ENCODE measurements at regions not wholly inside any gene's neighbourhood (a gene's known extent, or its start where the extent isn't known, plus 50 kb on each side); places are given as distances from the start of the nearest gene placed in this dataset.

DNA sequence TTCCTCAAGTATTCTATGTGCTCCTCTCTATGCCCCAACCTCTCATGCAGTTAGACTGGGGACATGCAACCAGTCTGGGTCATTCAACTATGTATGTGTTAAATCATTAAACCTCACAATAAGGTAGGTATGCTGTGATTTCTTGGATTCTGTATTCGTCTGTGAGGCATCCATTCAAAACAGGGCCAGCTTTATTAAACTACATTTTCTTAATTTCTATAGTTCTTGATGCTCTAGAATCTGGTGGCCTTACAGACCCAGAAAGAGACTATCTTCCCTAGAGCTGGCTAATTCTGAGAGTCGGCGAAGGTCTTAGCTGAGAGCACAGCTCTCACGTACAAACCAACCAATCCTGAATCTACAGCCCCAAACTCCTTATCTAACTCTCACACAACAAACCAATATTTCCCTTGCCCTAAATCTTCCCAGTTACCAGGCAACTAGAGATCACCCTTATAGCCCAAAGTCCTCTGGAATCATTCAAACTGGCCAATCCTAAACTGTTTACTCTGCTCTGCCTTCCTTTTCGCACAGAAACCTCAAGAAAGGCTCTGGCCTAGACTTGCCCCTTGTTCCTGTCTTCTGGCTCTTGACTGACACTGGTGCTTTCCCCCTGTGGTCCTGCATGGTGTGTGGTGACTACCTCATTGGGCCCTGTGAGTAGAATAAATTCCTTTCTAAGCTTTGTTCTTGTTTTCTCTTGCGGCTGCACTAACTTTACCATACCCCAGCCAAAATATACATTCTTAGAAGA, 203.5 kb upstream of the TET2 start:
- no peaks in the 10 kb centered on the region for H3K4me1 ChIP-seq (ENCODE audit: insufficient read depth, low read length, poor library complexity, severe bottlenecking)
- ChIA-PET CTCF (ENCODE audit: unreplicated experiment) (no interaction called here), POLR2A (interaction anchor here (0.5 to 0.6 kb wide), 2 partner anchors 378 to 506 kb away, joined by 3 read pairs; no protein-coding TSS in a partner anchor)
- H3K4me2 ChIP-seq (ENCODE audit: low read length), result no peak overlapping the region
- H3K79me2 ChIP-seq (ENCODE audit: insufficient read depth, low read depth, low read length), result no peaks in the 10 kb centered on the region
- BruUV-seq (replicated peaks), result no TSS peak
- no peak overlapping the region for H3K27ac ChIP-seq (ENCODE audit: low read depth, low read length, poor library complexity, severe bottlenecking)
- intact Hi-C loops (cut with micrococcal nuclease; ENCODE audit: unreplicated experiment), result no loop called here
- H3K9me3 ChIP-seq (ENCODE audit: low read length), result no peaks in the 10 kb centered on the region
- H2AFZ ChIP-seq (ENCODE audit: low read length), result no peak overlapping the region
- no peaks in the 10 kb centered on the region for H4K20me1 ChIP-seq (ENCODE audit: insufficient read depth, low read length)
- DNase-seq (ENCODE audit: low spot score), result no peak
- no peak overlapping the region for H3K4me3 ChIP-seq (ENCODE audit: low read depth, low read length, poor library complexity, severe bottlenecking)
- H3K9me2 ChIP-seq (ENCODE audit: insufficient read depth, low read length), result no peaks in the 10 kb centered on the region
- TF ChIP-seq EZH2phosphoT487 (IDR thresholded peaks at IDR 0.05; ENCODE audit: borderline replicate concordance, low read depth, low read length) (no peak), CTCF (conservative IDR thresholded peaks at IDR 0.05; ENCODE audit: low read length) (no peak)
- no peaks in the 10 kb centered on the region for H3K36me3 ChIP-seq (ENCODE audit: insufficient read depth, low read length)

DNA sequence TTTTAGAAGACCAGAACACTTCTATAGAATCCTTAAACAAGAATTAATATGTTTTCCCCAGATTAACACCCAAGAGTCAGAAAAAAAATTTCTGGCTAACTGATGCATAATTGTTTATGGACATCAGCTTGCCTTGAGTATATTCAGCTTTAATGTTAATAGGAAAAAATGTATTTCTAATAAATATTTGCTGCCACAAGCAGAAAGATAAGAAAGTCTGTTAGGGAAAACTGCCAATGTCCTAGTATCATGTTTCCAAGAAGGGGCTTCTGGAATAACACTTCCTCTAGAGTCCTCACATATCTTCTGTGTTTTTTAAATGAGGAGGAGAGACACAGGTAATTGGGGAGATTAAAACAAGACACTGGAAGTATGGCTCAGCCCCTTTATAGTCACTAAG, 202.1 kb upstream of the TET2 start:
- BruUV-seq (replicated peaks), result no TSS peak
- TF ChIP-seq CTCF (conservative IDR thresholded peaks at IDR 0.05; ENCODE audit: low read length) (no peak), EZH2phosphoT487 (IDR thresholded peaks at IDR 0.05; ENCODE audit: borderline replicate concordance, low read depth, low read length) (no peak)

GRCh38 chr4:104964410-104965175, 182.1 kb upstream of the TET2 start:
- TF ChIP-seq EZH2phosphoT487 (IDR thresholded peaks at IDR 0.05; ENCODE audit: borderline replicate concordance, low read depth, low read length) (no peak), CTCF (conservative IDR thresholded peaks at IDR 0.05; ENCODE audit: low read length) (no peak)
- H3K27ac ChIP-seq (ENCODE audit: low read depth, low read length, poor library complexity, severe bottlenecking), result no peak overlapping the region
- H3K4me2 ChIP-seq (ENCODE audit: low read length), result no peak overlapping the region
- H3K4me1 ChIP-seq (ENCODE audit: insufficient read depth, low read length, poor library complexity, severe bottlenecking), result no peaks in the 10 kb centered on the region
- H3K79me2 ChIP-seq (ENCODE audit: insufficient read depth, low read depth, low read length), result no peaks in the 10 kb centered on the region
- no peak overlapping the region for H3K4me3 ChIP-seq (ENCODE audit: low read depth, low read length, poor library complexity, severe bottlenecking)
- DNase-seq (ENCODE audit: low spot score), result no peak
- BruUV-seq (replicated peaks), result no TSS peak
- no peaks in the 10 kb centered on the region for H4K20me1 ChIP-seq (ENCODE audit: insufficient read depth, low read length)
- H3K9me2 ChIP-seq (ENCODE audit: insufficient read depth, low read length), result no peaks in the 10 kb centered on the region
- no peaks in the 10 kb centered on the region for H3K36me3 ChIP-seq (ENCODE audit: insufficient read depth, low read length)
- ChIA-PET POLR2A (no interaction called here), CTCF (ENCODE audit: unreplicated experiment) (no interaction called here)
- no peaks in the 10 kb centered on the region for H3K9me3 ChIP-seq (ENCODE audit: low read length)
- intact Hi-C loops (cut with micrococcal nuclease; ENCODE audit: unreplicated experiment), result no loop called here
- no peak overlapping the region for H2AFZ ChIP-seq (ENCODE audit: low read length)

More for the DNA sequence above, 202.1 kb upstream of the TET2 start:
- Histone ChIP-seq H3K27ac (ENCODE audit: low read depth, low read length, poor library complexity, severe bottlenecking) (no peak overlapping the region), H4K20me1 (ENCODE audit: insufficient read depth, low read length) (no peaks in the 10 kb centered on the region), H3K4me1 (ENCODE audit: insufficient read depth, low read length, poor library complexity, severe bottlenecking) (no peaks in the 10 kb centered on the region), H3K9me3 (ENCODE audit: low read length) (no peaks in the 10 kb centered on the region), H3K9me2 (ENCODE audit: insufficient read depth, low read length) (no peaks in the 10 kb centered on the region), H3K4me2 (ENCODE audit: low read length) (no peak overlapping the region), H3K36me3 (ENCODE audit: insufficient read depth, low read length) (no peaks in the 10 kb centered on the region), H2AFZ (ENCODE audit: low read length) (no peak overlapping the region), H3K4me3 (ENCODE audit: low read depth, low read length, poor library complexity, severe bottlenecking) (no peak overlapping the region), H3K79me2 (ENCODE audit: insufficient read depth, low read depth, low read length) (no peaks in the 10 kb centered on the region)
- ChIA-PET CTCF (ENCODE audit: unreplicated experiment) (no interaction called here), POLR2A (interaction anchor here (0.7 kb wide), 1 partner anchor 21 kb away, joined by 3 read pairs; no protein-coding TSS in a partner anchor)
- intact Hi-C loops (cut with micrococcal nuclease; ENCODE audit: unreplicated experiment), result no loop called here
- no peak for DNase-seq (ENCODE audit: low spot score)
